HepG2 (cell line): ENCODE measurements at regions not wholly inside any gene's neighbourhood (a gene's known extent, or its start where the extent isn't known, plus 50 kb on each side); places are given as distances from the start of the nearest gene placed in this dataset.

Experiments used
- KDM4B ChIP-seq: sonication (generic); formaldehyde crosslinking; IDR thresholded peaks from 2 replicates; pipeline ENCODE4 v1.4.0; 2020; ENCODE audit warnings: missing genetic modification reagents
- KDM5B ChIP-seq: sonication (generic); formaldehyde crosslinking; IDR thresholded peaks from 2 replicates; pipeline ENCODE4 v1.4.0; 2020; ENCODE audit warnings: missing genetic modification reagents, mild to moderate bottlenecking, borderline replicate concordance
- MTF2 ChIP-seq: sonication (generic); formaldehyde crosslinking; IDR thresholded peaks from 2 replicates; pipeline ENCODE4 v1.5.0; 2020; ENCODE audit warnings: missing genetic modification reagents, borderline replicate concordance
- NBN ChIP-seq: fragments of 450-650 bp; conservative IDR thresholded peaks from 2 replicates; pipeline ENCODE4 v1.6.1; 2017
- NR2F2 ChIP-seq: IDR thresholded peaks from 2 replicates; pipeline ENCODE4 v1.6.1; 2012; ENCODE audit warnings: low read depth, inconsistent platforms, borderline replicate concordance
- SMYD3 ChIP-seq: sonication (generic); formaldehyde crosslinking; IDR thresholded peaks from 2 replicates; pipeline ENCODE4 v1.8.1; 2023; ENCODE audit warnings: mild to moderate bottlenecking, missing genetic modification reagents
- SPEN ChIP-seq: sonication (generic); formaldehyde crosslinking; IDR thresholded peaks from 2 replicates; pipeline ENCODE4 v1.5.1; 2020; ENCODE audit warnings: low read depth, mild to moderate bottlenecking, missing genetic modification reagents
- SSRP1 ChIP-seq: IDR thresholded peaks from 2 replicates; pipeline ENCODE4 v1.6.1; 2016; ENCODE audit warnings: control low read depth
- TARDBP ChIP-seq: sonication (generic); formaldehyde crosslinking; IDR thresholded peaks from 2 replicates; pipeline ENCODE4 v1.8.0; 2022; ENCODE audit warnings: mild to moderate bottlenecking, missing genetic modification reagents
- ZFP41 ChIP-seq: sonication (generic); formaldehyde crosslinking; IDR thresholded peaks from 2 replicates; pipeline ENCODE4 v1.4.0; 2020; ENCODE audit warnings: mild to moderate bottlenecking, missing genetic modification reagents, borderline replicate concordance
- ZNF207 ChIP-seq: fragments of 450-650 bp; IDR thresholded peaks from 2 replicates; pipeline ENCODE4 v1.6.1; 2016; ENCODE audit warnings: antibody characterized with exemption, borderline replicate concordance
- ZNF652 ChIP-seq: IDR thresholded peaks from 2 replicates; pipeline ENCODE4 v1.6.1; 2016; ENCODE audit warnings: low read depth, borderline replicate concordance
- ZNF720 ChIP-seq: sonication (generic); formaldehyde crosslinking; IDR thresholded peaks from 2 replicates; pipeline ENCODE4 v1.4.0; 2020; ENCODE audit warnings: missing genetic modification reagents
- ZNF724P ChIP-seq: sonication (generic); formaldehyde crosslinking; IDR thresholded peaks from 2 replicates; pipeline ENCODE4 v1.8.0; 2022; ENCODE audit warnings: missing genetic modification reagents, borderline replicate concordance
- ZNF766 ChIP-seq: sonication (generic); formaldehyde crosslinking; IDR thresholded peaks from 2 replicates; pipeline ENCODE4 v1.5.0; 2020; ENCODE audit warnings: missing genetic modification reagents, borderline replicate concordance
- ZNF777 ChIP-seq: sonication (generic); formaldehyde crosslinking; IDR thresholded peaks from 2 replicates; pipeline ENCODE4 v1.4.0; 2020; ENCODE audit warnings: missing genetic modification reagents
- TF ChIP-seq, protein P1 (sequence below): sonication (generic); formaldehyde crosslinking; IDR thresholded peaks from 2 replicates; pipeline ENCODE4 v1.4.0; 2020; ENCODE audit warnings: missing genetic modification reagents, borderline replicate concordance
- TF ChIP-seq, protein P2 (sequence below): IDR thresholded peaks from 2 replicates; pipeline ENCODE4 v1.6.1; 2016; ENCODE audit warnings: mild to moderate bottlenecking
- TF ChIP-seq, protein P3 (sequence below): sonication (generic); formaldehyde crosslinking; IDR thresholded peaks from 2 replicates; pipeline ENCODE4 v1.5.1; 2020; ENCODE audit warnings: missing genetic modification reagents, mild to moderate bottlenecking, borderline replicate concordance
- TF ChIP-seq, protein P4 (sequence below): sonication (generic); formaldehyde crosslinking; IDR thresholded peaks from 2 replicates; pipeline ENCODE4 v1.4.0; 2020; ENCODE audit warnings: missing genetic modification reagents

DNA sequence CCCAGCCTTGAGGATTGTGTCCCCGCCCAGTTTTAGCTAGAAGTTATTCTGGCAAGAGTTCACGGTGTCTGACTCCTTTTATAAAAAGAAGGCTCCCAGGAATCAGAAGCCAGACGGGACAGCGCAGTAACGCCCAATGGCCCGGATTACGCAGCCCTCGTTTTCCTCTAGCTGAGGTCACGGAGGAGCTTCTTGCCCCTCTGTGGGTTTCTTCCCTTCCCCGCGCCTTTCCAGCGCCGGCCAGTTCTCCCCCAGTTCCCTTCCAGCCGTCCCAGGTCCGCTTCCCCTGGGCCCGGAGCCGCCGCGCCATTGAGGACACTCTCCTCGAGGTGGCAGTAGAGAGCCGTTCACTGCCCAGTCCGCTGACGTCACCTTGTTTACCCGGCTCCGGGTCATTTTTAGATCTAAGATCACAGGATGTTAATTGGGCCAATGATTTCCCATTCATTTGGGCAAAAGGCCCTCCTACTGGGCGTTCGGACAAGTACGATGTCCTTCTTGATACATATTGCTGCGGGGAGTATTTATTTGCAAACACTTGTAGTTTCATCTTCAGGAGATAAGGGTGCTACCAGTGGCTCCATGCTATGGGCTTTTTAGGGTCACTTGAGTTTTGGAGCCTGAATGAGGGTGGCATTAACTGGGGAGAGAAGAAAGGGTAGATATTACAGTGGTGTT is 81.5 kb upstream of the PPM1B start (continued):
- TF ChIP-seq ZFP41 (CRISPR knock-in tag): no peak
- TF ChIP-seq, protein P1, sequence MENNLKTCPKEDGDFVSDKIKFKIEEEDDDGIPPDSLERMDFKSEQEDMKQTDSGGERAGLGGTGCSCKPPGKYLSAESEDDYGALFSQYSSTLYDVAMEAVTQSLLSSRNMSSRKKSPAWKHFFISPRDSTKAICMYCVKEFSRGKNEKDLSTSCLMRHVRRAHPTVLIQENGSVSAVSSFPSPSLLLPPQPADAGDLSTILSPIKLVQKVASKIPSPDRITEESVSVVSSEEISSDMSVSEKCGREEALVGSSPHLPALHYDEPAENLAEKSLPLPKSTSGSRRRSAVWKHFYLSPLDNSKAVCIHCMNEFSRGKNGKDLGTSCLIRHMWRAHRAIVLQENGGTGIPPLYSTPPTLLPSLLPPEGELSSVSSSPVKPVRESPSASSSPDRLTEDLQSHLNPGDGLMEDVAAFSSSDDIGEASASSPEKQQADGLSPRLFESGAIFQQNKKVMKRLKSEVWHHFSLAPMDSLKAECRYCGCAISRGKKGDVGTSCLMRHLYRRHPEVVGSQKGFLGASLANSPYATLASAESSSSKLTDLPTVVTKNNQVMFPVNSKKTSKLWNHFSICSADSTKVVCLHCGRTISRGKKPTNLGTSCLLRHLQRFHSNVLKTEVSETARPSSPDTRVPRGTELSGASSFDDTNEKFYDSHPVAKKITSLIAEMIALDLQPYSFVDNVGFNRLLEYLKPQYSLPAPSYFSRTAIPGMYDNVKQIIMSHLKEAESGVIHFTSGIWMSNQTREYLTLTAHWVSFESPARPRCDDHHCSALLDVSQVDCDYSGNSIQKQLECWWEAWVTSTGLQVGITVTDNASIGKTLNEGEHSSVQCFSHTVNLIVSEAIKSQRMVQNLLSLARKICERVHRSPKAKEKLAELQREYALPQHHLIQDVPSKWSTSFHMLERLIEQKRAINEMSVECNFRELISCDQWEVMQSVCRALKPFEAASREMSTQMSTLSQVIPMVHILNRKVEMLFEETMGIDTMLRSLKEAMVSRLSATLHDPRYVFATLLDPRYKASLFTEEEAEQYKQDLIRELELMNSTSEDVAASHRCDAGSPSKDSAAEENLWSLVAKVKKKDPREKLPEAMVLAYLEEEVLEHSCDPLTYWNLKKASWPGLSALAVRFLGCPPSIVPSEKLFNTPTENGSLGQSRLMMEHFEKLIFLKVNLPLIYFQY (CRISPR knock-in tag): peak; percentile 96
- 0 out of 2 replicates have a peak, but pooled peaks have one; percentile 39 for TF ChIP-seq SMYD3 (CRISPR knock-in tag)
- TF ChIP-seq SSRP1 (CRISPR knock-in tag): no peak; the same call in 1 of the 2 replicates
- no peak for TF ChIP-seq ZNF720
- TF ChIP-seq ZNF652 (CRISPR knock-in tag): no peak
- TF ChIP-seq, protein P2, sequence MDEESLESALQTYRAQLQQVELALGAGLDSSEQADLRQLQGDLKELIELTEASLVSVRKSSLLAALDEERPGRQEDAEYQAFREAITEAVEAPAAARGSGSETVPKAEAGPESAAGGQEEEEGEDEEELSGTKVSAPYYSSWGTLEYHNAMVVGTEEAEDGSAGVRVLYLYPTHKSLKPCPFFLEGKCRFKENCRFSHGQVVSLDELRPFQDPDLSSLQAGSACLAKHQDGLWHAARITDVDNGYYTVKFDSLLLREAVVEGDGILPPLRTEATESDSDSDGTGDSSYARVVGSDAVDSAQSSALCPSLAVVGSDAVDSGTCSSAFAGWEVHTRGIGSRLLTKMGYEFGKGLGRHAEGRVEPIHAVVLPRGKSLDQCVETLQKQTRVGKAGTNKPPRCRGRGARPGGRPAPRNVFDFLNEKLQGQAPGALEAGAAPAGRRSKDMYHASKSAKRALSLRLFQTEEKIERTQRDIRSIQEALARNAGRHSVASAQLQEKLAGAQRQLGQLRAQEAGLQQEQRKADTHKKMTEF (CRISPR knock-in tag): 0 out of 2 replicates have a peak, but pooled peaks have one; percentile 39
- TF ChIP-seq, protein P3, sequence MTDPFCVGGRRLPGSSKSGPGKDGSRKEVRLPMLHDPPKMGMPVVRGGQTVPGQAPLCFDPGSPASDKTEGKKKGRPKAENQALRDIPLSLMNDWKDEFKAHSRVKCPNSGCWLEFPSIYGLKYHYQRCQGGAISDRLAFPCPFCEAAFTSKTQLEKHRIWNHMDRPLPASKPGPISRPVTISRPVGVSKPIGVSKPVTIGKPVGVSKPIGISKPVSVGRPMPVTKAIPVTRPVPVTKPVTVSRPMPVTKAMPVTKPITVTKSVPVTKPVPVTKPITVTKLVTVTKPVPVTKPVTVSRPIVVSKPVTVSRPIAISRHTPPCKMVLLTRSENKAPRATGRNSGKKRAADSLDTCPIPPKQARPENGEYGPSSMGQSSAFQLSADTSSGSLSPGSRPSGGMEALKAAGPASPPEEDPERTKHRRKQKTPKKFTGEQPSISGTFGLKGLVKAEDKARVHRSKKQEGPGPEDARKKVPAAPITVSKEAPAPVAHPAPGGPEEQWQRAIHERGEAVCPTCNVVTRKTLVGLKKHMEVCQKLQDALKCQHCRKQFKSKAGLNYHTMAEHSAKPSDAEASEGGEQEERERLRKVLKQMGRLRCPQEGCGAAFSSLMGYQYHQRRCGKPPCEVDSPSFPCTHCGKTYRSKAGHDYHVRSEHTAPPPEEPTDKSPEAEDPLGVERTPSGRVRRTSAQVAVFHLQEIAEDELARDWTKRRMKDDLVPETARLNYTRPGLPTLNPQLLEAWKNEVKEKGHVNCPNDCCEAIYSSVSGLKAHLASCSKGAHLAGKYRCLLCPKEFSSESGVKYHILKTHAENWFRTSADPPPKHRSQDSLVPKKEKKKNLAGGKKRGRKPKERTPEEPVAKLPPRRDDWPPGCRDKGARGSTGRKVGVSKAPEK (CRISPR knock-in tag): 0 out of 2 replicates have a peak, but pooled peaks have one; percentile 40
- TF ChIP-seq, protein P4, sequence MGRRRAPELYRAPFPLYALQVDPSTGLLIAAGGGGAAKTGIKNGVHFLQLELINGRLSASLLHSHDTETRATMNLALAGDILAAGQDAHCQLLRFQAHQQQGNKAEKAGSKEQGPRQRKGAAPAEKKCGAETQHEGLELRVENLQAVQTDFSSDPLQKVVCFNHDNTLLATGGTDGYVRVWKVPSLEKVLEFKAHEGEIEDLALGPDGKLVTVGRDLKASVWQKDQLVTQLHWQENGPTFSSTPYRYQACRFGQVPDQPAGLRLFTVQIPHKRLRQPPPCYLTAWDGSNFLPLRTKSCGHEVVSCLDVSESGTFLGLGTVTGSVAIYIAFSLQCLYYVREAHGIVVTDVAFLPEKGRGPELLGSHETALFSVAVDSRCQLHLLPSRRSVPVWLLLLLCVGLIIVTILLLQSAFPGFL (CRISPR knock-in tag): no peak
- 0 out of 2 replicates have a peak, but pooled peaks have one; percentile 43 for TF ChIP-seq ZNF724P
- TF ChIP-seq ZNF207: no peak
- TF ChIP-seq NR2F2: no peak
- TF ChIP-seq SPEN (CRISPR knock-in tag): no peak
- 0 out of 2 replicates have a peak, but pooled peaks have one; percentile 39 for TF ChIP-seq KDM4B
- peak; percentile 40; the same call in 1 of the 2 replicates for TF ChIP-seq KDM5B (CRISPR knock-in tag)
- TF ChIP-seq ZNF777 (CRISPR knock-in tag): no peak
- TF ChIP-seq ZNF766 (CRISPR knock-in tag): no peak
- no peak for TF ChIP-seq TARDBP (CRISPR knock-in tag)
- TF ChIP-seq NBN: no peak
- no peak for TF ChIP-seq MTF2
